Caco-2 (cell line): ENCODE measurements at regions not wholly inside any gene's neighbourhood (a gene's known extent, or its start where the extent isn't known, plus 50 kb on each side); places are given as distances from the start of the nearest gene placed in this dataset.

Source experiments
- BruUV-seq: library from RNA; stranded (reverse); fragments of 400-500 nt; replicated peaks from 2 replicates; lab custom pipeline; 2021; lab: Mats Ljungman, UMichigan
- CTCF ChIA-PET: fragments of 300-600 bp; sonication (Branson Sonifier 250); formaldehyde crosslinking; loops from one replicate; lab custom pipeline; 2022; ENCODE audit warnings: antibody characterized with exemption; lab: Charles Lee
- POLR2A ChIA-PET: fragments of 300-600 bp; sonication (Branson Sonifier 250); formaldehyde crosslinking; loops from one replicate; lab custom pipeline; 2022; ENCODE audit warnings: antibody characterized with exemption; lab: Charles Lee
- DNase-seq, 2 experiments: peaks; one replicate each; pipeline versions ENCODE4 v3.0.0 to v3.0.0-alpha.2; 2020 to 2022
- H3K27me3 ChIP-seq: replicated peaks from 2 replicates; pipeline ENCODE4 v1.6.0; 2011; ENCODE audit warnings: low read length; ENCODE audit not compliant: control insufficient read depth, insufficient read depth
- H3K36me3 ChIP-seq: 2 replicates; pipeline ENCODE4 v1.5.1; 2011; ENCODE audit warnings: low read length; ENCODE audit not compliant: control insufficient read depth, insufficient read depth
- H3K4me1 ChIP-seq: fragments of 250-450 bp; sonication (Bioruptor Pico); 2 replicates; pipeline ENCODE4 v1.5.1; 2020; ENCODE audit warnings: mild to moderate bottlenecking
- H3K4me3 ChIP-seq: 2 replicates; pipeline ENCODE4 v1.5.1; 2011; ENCODE audit warnings: low read depth, mild to moderate bottlenecking, control low read depth, low read length
- H3K9me3 ChIP-seq: fragments of 250-450 bp; sonication (Bioruptor Pico); 2 replicates; pipeline ENCODE4 v1.5.1; 2020; ENCODE audit warnings: mild to moderate bottlenecking, moderate library complexity
- H3K27ac Mint-ChIP-seq: one replicate; pipeline ENCODE4 v1.8.0; 2022; ENCODE audit warnings: mixed read lengths; ENCODE audit not compliant: unreplicated experiment
- H3K27me3 Mint-ChIP-seq: one replicate; pipeline ENCODE4 v1.8.0; 2022; ENCODE audit warnings: mixed read lengths; ENCODE audit not compliant: insufficient read depth, unreplicated experiment
- H3K36me3 Mint-ChIP-seq: one replicate; pipeline ENCODE4 v1.8.0; 2022; ENCODE audit warnings: mild to moderate bottlenecking, mixed read lengths; ENCODE audit not compliant: insufficient read depth, unreplicated experiment
- H3K4me1 Mint-ChIP-seq: one replicate; pipeline ENCODE4 v1.8.0; 2022; ENCODE audit warnings: low read depth, mixed read lengths; ENCODE audit not compliant: unreplicated experiment
- H3K4me3 Mint-ChIP-seq: one replicate; pipeline ENCODE4 v1.8.0; 2022; ENCODE audit warnings: mild to moderate bottlenecking, moderate library complexity, mixed read lengths; ENCODE audit not compliant: unreplicated experiment
- H3K9me3 Mint-ChIP-seq: one replicate; pipeline ENCODE4 v1.8.0; 2022; ENCODE audit warnings: mixed read lengths; ENCODE audit not compliant: unreplicated experiment
- CTCF ChIP-seq, 2 experiments: fragments of 200-600 bp in 1 of 2; IDR thresholded peaks; 1 replicate in 1 of 2; 2 replicates in 1 of 2; pipeline versions ENCODE4 v1.5.1 to v1.8.0; 2011 to 2022; ENCODE audit warnings: antibody characterized with exemption in 1 of 2, control low read depth in 1 of 2, inconsistent platforms in 1 of 2, low read depth in 1 of 2, low read length in 1 of 2, mild to moderate bottlenecking in 1 of 2, moderate library complexity in 1 of 2; ENCODE audit not compliant: insufficient read depth in 1 of 2, severe bottlenecking in 1 of 2, unreplicated experiment in 1 of 2
- intact Hi-C: fragments of 100-400 bp; cut with micrococcal nuclease; formaldehyde crosslinking; loops from one replicate; pipeline ENCODE4 v1.10.0; 2022; ENCODE audit not compliant: unreplicated experiment

GRCh38 chrX:40871385-40872082 is 136.2 kb upstream of the MED14 start:
- intact Hi-C loops: no loop called here
- no peak overlapping the region for H3K4me3 Mint-ChIP-seq
- no peak for DNase-seq
- no peaks in the 10 kb centered on the region for H3K9me3 ChIP-seq
- no peak for TF ChIP-seq CTCF (IDR thresholded peaks at IDR 0.05; ENCODE audit: insufficient read depth in 1 of 2, low read depth in 1 of 2, low read length in 1 of 2, severe bottlenecking in 1 of 2, unreplicated experiment in 1 of 2)
- H3K36me3 Mint-ChIP-seq: no peaks in the 10 kb centered on the region
- no peaks in the 10 kb centered on the region for H3K9me3 Mint-ChIP-seq
- peaks cover under 1% of the 10 kb centered on the region for H3K27me3 Mint-ChIP-seq
- H3K27ac Mint-ChIP-seq: no peak overlapping the region
- no peaks in the 10 kb centered on the region for H3K36me3 ChIP-seq
- BruUV-seq: no TSS peak
- H3K4me3 ChIP-seq: no peak overlapping the region
- ChIA-PET POLR2A (interaction anchor here (0.5 kb wide), 1 partner anchor 204 kb away, joined by 3 read pairs; no protein-coding TSS in a partner anchor), CTCF (no interaction called here)
- H3K27me3 ChIP-seq: no peaks in the 10 kb centered on the region
- no peaks in the 10 kb centered on the region for H3K4me1 ChIP-seq
- H3K4me1 Mint-ChIP-seq: no peaks in the 10 kb centered on the region

GRCh38 chrX:40872351-40872750 is 137.0 kb upstream of the MED14 start:
- TF ChIP-seq CTCF (IDR thresholded peaks at IDR 0.05; ENCODE audit: insufficient read depth in 1 of 2, low read depth in 1 of 2, low read length in 1 of 2, severe bottlenecking in 1 of 2, unreplicated experiment in 1 of 2): no peak
- no peak overlapping the region for H3K4me3 ChIP-seq
- H3K9me3 ChIP-seq: no peaks in the 10 kb centered on the region
- Mint-ChIP-seq H3K4me1 (no peaks in the 10 kb centered on the region), H3K4me3 (no peak overlapping the region), H3K9me3 (no peaks in the 10 kb centered on the region), H3K36me3 (no peaks in the 10 kb centered on the region), H3K27me3 (no peaks in the 10 kb centered on the region), H3K27ac (no peak overlapping the region)
- ChIA-PET CTCF (no interaction called here), POLR2A (no interaction called here)
- no peaks in the 10 kb centered on the region for H3K4me1 ChIP-seq
- intact Hi-C loops: no loop called here
- no TSS peak for BruUV-seq
- H3K27me3 ChIP-seq: no peaks in the 10 kb centered on the region
- H3K36me3 ChIP-seq: no peaks in the 10 kb centered on the region
- DNase-seq: no peak

- intact Hi-C loops: no loop called here
- H3K4me3 ChIP-seq: no peak overlapping the region
- no peaks in the 10 kb centered on the region for H3K36me3 ChIP-seq
- H3K36me3 Mint-ChIP-seq: no peaks in the 10 kb centered on the region
- H3K27me3 ChIP-seq: no peaks in the 10 kb centered on the region
- ChIA-PET CTCF (no interaction called here), POLR2A (no interaction called here)
- no TSS peak for BruUV-seq
- H3K4me1 Mint-ChIP-seq: peaks cover 4% of the 10 kb centered on the region
- H3K9me3 ChIP-seq: no peaks in the 10 kb centered on the region
- no peaks in the 10 kb centered on the region for H3K27me3 Mint-ChIP-seq
- no peaks in the 10 kb centered on the region for H3K4me1 ChIP-seq
- H3K4me3 Mint-ChIP-seq: no peak overlapping the region
- H3K27ac Mint-ChIP-seq: no peak overlapping the region
- TF ChIP-seq CTCF (IDR thresholded peaks at IDR 0.05; ENCODE audit: insufficient read depth in 1 of 2, low read depth in 1 of 2, low read length in 1 of 2, severe bottlenecking in 1 of 2, unreplicated experiment in 1 of 2): no peak
- H3K9me3 Mint-ChIP-seq: no peaks in the 10 kb centered on the region
- no peak for DNase-seq
Observed at GRCh38 chrX:40875476-40875875, 140.1 kb upstream of the MED14 start.
